ENCODE measurements at regions not wholly inside any gene's neighbourhood (a gene's known extent, or its start where the extent isn't known, plus 50 kb on each side); places are given as distances from the start of the nearest gene placed in this dataset.

DNA sequence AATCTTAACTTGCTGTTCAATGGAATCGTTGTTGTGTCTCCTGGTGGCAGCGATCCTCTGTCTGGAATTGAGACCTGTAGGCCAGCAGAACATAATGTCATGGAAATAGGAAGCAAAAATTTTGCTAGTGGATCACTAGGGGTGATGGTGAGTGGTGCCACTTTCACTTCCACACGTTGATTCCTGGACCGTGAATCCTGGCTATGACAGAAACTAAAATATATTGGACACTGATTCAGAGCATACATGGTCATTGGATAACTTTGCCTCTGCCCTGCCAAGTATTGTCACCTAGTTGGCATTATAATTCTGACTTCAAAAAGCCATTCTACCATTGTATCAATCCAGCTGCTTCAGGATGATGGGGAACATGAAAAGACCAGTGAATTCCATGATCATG is 353.2 kb downstream of the IRX1 start:
- DNase-seq (ENCODE audit: low read depth), result no peak

DNA sequence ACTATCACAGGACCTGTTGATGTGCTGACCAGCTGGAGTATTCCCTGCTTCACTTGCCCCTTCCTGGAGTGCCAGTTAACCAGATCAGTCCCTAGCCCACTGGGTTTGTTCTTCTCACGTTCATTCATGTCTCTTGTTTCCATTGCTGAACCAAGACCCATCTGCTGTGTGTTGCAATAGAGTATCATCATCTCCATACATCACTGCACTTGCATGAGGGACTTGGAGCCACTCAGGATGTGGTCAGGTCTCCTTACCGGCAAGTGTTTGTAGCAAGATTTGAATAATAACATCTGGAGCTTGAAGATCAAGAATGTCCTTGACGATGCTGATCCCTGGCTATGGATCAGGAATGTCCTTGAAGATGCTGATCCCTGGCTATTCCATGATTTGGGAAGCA is 358.6 kb downstream of the IRX1 start:
- DNase-seq (ENCODE audit: low read depth), result no peak

DNA sequence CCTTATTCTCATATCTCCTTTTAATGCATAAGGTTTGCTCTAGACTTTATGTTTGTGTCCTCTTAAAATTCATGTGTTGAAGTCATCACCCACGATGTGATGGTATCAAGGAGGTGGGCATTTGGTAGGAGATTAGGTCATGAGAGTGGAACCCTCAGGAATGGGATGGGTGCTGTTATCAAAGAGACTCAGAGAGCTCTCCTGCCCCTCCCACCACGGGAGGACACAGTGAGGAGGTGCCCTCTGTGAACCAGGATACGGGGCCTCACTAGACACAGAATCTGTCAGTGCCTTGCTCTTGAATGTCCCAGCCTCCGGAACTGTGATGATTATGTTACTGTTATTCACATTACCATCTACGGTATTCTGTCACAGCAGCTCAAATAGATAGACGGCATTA is 359.0 kb downstream of the IRX1 start:
- DNase-seq (ENCODE audit: low read depth), result no peak

DNA sequence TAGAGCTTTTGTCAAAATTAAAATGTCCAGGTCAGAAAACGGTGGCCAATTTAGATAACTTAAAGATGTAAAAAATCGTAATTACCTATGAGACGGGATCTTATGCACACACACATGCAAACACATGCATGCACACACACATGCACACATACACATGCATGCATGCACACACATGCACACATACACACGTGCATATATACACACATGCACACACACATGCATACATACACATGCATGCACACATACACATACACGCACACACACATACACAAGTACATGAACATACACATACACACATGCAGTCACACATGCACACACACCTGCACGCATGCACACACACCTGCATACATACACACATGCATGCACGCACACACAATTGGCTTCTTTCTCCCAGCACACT is 362.0 kb downstream of the IRX1 start:
- no peak for DNase-seq (ENCODE audit: low read depth)

DNA sequence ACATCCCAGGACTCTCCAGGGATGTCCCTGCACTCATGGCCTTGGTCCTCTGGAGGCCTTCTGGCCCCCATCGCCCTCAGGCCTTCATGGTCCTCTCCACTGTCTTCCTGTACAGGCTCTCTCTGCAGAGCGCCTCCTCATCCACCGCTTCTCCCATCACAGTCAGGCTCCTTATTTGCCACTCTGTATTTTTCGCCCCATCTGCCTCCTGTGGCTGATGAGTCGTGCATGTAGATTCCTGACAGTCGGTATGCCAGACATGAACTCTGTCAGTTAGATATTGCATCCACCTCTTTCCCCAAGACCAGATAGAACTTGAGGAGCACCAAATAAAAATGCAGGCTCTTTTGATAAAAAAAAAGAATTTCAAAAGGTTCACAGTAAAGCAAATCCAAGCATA is 362.8 kb downstream of the IRX1 start:
- DNase-seq (ENCODE audit: low read depth), result no peak

DNA sequence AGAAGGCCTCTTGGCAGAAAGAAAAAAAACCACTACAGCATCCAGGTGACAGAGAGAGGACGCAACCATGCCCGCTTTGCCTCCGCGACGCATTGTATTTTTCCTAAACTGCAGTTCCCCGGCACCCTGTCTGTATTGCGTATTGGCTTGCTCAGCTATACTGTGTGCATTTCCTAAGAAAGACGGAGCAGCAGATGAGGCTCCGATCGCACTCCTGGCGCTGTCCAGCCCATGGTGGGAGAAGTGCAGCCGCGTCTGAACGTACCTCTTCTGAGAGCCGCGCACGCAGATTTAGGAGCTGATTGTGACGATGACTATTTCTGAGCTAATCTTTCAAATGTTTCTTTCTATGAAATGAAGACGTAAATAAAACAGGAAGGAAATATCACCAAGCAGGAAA is 366.5 kb downstream of the IRX1 start:
- no peak for DNase-seq (ENCODE audit: low read depth)

DNA sequence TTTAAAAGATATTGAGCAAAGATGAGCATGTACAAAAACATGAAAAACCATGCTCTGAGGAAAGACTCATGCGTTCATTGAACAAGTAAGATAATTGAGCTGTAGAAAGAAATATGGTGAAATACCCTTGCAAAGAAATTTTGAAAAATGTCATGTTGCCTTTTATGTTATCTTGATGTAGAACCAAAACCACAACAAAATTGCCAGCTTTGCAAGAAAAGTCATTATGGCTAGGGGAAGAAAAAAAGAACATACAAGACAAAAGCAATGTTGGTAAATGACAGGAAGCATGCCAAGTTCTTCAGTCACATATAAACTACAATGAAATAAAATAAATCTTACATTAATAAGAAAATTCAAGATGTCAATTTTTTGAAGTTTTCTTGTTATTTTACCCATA is 368.0 kb downstream of the IRX1 start:
- no peak for DNase-seq (ENCODE audit: low read depth)

DNA sequence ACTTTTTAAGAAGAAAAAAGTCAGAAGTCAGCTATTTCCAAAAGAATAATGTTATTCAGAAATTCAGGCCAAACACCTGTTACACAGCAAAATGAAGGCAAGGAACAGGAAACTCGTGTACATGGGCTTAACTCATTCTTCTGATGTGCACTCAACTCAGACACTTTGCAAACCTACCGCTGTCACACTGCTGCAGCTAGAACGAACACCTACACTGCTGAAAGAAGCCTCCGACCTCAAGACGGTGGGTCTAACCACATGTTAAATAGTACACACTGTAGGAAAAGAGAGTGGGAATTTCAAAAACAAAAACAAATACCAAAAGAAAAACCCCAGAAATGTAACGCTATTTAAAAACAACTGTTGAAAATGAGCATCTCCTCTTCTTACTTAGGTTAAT is 384.5 kb downstream of the IRX1 start:
- no peak for DNase-seq (ENCODE audit: low read depth)

DNA sequence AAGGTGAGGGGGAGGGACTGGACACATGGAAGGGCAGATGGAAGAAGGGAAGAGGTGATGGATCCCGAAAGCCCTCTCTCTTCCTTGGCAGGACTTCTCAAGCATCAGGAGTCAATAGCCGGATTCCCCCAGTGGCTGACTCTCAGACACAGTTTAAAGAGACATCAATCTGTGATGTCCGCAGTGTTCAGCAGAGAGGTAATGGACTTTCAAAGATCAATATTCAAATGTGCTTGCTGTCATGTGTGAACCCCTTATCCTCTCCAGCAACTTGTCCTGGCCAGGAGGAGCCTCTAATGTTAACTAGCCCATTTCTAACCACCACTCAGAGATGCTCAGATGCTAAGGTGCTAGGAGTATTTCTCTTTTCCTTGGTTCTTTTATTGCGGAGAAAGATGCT is 392.2 kb downstream of the IRX1 start:
- no peak for DNase-seq (ENCODE audit: low read depth)

DNA sequence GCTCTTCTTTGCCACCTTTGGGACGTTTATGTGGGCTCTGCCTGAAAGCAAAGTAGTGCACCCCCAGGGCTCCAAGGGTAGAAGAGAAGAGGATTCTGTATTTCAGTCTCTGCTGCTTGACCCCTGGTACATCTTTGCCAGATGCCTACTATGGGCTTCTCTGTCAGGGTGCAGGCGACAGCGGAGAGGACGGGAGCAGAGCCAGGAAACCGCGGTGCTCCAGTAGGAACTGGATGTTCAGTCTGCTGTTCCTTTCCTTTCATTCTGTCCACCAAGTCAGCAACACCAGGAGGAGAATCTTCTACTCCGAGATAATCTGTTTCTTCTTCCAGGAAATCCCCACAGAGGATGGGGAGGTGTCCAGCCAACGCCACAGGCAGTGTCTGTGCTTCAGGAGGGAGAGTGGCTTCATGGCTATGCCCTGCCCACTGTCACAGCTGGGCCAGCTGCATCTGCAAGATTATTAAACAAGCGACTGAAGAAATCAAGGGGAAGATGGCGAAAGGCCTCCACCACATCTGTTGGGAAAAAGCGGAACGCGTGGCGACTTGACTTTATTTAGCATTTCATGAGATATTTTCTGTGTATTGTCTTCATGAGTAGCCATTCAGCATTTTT is 398.3 kb downstream of the IRX1 start:
- no peak for DNase-seq (ENCODE audit: low read depth)

DNA sequence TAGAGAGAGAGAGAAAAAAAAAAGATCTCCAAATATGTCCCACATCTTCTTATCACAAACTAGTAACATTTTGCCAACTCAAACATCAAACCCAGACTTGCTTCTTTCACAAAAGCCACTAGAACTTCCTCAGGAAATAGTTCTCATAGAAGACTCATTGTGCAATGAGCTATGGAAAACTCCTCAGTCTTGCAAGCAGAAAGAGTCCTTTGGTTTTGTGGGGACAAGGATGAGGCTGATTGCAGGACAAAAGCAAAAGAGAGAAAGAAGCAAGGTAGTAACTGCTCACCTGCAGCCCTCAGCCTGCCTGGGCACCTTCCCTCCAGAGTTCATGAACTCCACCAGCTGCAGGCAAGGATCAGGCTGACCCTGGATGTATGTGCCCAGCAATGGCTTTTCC is 399.0 kb downstream of the IRX1 start:
- no peak for DNase-seq (ENCODE audit: low read depth)

DNA sequence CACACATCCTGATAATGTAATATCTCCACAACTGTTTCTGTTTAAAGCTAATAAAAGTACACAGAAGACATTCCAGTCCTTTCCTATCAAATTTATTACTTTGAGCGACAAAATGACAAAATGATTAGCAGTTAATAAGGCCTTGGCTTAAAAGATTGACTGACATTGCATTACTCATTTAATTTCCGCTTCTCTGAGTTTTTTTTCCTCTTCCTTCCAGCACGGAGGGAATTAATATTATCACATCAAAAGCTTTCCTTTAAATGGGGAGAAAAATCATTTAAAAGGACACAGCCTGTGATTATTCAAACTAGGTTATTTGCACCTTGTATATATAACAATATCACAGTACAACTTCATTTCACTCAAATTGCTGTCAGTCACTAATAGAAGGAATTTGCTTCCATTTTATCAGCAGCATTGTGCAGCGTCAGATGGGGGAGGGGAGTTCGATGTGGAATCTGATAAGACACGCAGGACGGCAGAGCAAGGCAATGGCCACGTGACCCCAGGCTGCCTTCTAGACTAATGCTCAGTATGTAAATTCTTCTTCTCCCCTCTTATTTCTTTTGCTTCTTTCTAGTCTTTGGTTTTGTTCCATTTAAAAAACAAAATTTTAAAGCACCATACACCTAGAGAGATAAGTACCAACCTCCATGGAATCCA is 400.5 kb downstream of the IRX1 start:
- DNase-seq (ENCODE audit: low read depth), result no peak

DNA sequence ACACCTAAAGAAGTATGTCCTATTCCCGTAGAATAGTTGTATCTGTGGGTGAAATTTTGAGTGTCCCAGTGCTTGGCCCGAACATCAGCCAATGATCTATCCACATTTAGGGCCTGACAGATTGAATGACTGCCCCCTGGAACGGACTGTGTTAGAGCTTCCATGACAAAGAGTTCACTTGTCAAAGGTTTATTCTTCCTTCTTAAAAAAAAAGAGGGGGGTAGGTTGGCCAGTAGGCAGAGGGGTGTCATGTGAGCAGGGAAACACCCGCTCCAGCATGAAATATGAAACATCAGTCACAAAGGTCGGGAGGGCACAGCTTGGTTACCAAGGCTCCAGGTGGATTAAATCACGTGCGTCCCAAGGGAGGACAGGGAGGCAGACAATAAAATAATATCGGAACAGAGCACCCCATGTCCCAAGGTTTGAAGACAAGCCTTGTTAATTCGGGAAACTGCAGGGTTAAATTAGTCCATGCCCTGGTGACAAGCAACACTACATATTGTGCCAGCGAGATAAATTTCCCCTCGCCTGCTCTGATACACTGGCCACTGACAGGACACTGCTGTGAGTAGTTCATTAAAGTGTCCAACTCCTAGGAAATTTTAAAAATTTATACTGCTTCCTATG is 401.2 kb downstream of the IRX1 start:
- no peak for DNase-seq (ENCODE audit: low read depth)

DNA sequence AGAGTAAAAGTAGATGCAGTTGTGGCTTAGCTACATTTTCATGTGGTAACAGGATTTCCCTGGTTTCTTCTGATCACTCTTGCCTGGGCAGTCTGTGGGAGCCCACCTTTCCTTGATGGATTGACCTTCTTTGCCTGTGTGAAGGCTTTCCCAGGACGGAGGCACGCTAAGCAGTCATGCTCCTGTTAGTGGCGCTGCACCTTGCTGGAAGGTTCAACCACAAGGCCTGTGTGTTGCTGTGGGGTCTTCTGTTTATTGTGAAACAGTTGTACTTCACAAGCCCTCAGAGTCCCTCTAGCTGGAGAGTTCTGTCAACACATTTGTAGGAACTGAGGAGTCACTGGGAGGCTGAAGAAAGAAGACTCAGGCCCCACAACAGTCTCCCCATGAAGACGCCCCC is 402.0 kb downstream of the IRX1 start:
- no peak for DNase-seq (ENCODE audit: low read depth)

DNA sequence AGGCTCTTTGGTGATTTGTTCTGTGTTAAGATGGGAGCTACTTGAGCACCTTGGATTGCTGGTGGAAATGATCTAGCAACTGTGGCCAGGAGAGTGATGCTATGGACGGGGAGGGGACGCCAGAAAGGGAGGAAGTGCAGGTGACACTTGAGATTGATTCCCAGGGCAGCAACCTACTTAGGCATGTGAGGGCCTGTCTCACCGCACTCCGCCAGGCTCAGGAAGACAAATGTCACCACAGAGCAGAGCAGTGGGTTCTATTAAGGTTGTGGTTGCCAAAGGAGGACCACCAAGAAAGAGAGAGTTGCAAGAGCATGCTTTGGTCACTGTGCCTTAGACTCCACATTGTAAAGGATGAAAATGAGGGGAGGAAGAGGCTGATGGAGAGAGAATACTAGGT is 404.3 kb downstream of the IRX1 start:
- DNase-seq (ENCODE audit: low read depth), result no peak

DNA sequence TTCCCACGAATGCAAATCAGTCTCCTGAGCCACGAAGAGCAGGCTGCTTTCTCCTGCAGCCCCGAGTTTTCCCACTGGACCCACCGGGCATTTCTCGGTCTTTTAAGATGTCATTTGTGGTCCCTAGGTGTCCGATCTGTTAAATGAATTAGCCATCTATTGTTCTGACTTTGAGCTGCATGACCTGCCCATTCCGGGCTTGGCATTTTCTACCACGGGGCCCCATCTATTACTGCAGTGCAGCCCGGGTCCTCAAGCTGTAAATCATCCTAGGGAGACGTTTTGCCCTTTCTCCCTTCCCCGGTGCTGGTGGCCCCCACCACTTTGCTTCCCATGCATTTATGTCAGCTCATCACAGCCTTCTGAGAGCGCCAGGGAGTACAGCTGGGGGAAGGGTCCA is 405.4 kb downstream of the IRX1 start:
- no peak for DNase-seq (ENCODE audit: low read depth)

DNA sequence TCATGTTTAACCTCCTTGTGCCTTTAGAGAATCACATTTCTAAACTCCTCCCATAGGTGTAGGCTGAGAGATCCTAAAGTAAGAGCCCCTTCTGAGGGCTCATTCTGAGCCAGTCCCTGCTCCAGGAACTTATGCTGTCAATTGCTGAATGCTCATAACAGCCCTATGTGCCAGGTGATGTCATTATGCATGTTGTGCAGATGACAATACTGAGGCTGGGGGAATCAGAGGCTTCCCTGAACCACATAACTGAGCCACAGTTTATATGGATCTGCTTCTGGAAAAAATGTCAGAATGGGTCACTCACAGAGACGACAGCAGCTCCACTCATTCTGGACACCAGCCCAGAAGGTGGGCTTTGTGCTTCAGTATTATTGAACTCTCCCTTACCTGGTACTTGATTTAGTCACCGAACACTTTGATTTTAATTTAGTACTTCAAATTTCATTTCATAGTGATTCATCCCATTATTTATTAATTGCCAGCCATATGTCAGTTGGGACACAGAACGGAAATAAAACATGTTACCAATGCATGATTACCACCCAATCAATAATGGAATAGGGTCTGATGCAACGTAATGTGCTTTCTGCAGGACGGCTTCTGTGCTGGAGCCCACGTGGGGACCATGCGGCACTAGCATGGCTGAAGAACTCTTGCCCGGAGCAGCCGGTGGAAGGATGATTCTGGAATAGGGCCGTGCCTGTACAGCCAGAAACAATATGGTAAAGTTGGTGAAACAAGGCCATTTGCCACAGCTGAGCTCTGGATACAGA is 406.3 kb downstream of the IRX1 start:
- DNase-seq (ENCODE audit: low read depth), result no peak

DNA sequence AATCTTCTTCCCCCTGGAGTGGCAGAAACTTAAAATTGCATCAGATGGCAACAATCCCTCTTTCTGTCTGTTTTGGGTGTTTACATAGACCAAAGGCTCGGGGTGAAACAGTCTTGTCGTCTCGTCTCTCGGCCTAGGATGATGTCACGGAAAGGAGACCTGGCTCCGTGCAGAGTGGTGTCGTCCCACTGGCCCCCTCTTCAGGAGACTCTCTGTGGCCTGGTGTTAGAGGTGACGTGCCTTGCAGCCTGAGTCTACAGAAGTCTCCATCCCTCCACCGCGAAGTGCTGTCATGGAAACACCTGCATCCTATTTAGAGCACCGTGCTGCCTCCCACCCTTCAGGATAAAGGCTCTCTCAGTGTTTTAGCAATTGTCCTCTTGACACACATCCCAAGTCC is 409.7 kb downstream of the IRX1 start:
- DNase-seq (ENCODE audit: low read depth), result no peak

DNA sequence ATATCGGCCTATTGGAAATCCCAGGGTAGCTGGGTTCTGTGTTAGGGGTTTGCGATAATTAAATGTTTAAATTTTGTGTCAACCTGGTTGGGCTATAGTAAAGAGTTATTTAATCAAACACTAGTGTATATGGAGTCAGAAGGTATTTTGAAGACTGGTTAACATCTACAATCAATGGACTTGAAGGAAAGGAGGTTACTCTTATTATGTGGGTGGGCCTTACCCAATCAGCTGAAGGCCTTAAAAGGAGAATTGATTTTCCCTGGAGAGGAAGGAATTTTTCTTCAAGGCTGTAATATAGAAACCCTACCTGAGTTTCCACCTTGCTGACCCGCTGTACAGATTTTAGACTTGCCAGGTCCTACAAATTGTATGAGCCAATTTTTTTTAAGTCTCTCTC is 411.4 kb downstream of the IRX1 start:
- DNase-seq (ENCODE audit: low read depth), result no peak

DNA sequence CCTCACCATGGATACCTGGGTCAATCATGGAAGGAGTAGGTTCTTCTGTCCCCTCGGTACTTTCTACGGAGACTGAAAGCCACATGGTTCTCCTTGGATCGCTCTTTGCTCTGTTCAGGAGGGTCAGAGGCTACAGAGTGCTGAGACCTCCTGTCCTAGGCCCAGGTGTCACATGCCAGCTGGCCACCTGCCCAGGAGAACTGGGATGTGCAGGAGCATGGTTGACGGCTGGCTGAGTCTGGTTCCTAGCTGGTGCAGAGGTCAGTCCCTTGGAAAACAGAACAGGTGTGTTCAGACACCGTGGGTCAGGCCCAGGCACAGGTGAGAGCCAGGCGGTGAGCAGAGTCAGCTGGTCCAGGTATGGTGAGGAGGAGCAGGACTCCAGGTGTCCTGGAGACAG is 416.3 kb downstream of the IRX1 start:
- DNase-seq (ENCODE audit: low read depth), result no peak

DNA sequence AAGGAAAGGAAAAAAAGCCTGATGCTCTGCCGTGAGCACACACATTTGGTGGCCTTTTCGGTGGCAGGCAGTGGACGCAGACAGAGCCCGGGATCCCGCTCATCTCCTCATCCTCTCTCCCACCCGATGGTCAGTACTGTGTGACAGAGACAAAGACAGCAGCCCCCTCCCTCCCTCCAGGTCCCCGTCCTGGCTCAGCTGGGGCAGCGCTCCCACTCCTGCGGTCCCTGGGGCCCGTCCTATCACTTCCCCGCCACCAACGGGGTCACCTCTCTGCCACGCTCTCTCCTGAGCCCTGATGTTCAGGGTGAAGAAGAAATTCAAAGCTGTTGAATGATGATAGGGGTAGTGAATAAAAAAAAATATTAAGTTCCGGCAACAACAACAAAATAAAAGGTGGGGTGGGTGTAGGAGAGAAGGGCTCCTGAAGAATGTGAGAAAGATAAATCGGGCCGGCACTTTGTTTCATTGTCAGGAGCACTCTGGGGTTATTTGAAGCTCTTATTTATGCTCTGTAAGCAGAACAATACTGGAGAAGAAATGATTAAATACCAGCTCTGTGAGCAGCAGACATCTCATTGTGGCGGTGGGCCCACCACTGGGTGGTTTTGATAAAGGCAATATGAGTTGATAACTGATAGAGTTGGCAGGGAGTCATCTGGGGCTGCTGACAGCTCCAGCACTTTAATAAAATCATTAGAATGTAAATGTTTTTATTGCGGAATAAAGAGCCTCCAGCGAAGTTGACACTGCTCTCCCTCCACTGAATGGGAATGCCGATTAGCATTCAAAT is 417.7 kb downstream of the IRX1 start:
- no peak for DNase-seq (ENCODE audit: low read depth)

DNA sequence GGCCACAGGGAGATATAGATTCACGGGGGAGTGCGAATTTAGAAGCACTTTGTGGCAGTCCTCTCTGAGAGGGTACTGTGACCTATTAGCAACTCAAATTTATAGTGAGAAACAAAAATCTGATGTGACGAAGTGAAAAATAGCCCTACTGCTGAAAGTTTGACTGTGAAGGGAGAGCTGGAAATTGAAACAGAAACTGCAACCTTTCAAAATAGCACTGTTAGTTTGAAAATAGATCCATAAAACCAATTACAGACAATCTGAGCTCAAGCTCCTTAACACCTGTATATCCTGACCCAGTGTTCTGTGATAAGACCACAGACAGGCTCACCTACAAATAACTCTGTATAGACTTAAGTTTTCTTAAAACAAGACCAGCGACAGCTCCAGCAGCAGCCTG is 420.1 kb downstream of the IRX1 start:
- DNase-seq (ENCODE audit: low read depth), result no peak
